ENCODE measurements at regions not wholly inside any gene's neighbourhood (a gene's known extent, or its start where the extent isn't known, plus 50 kb on each side); places are given as distances from the start of the nearest gene placed in this dataset.

- CTCF ChIA-PET = no interaction called here
- no peak overlapping the region for H3K4me3 ChIP-seq (replicated peaks in 1 of 2; ENCODE audit: low read depth in 1 of 2, low read length in 2 of 2)
- peaks cover 6 to 10% of the 10 kb centered on the region in 2 experiments; a peak in 1 of 4 replicates for H3K9me3 ChIP-seq (ENCODE audit: control insufficient read depth in 1 of 2, insufficient read depth in 1 of 2, low read depth in 1 of 2, low read length in 2 of 2)
- H3K4me2 ChIP-seq (ENCODE audit: low read length) = no peak overlapping the region
- BruUV-seq (replicated peaks) = no TSS peak
- no peaks in the 10 kb centered on the region for H3K4me1 ChIP-seq (ENCODE audit: control insufficient read depth in 1 of 2, insufficient read depth in 2 of 2, low read length in 2 of 2)
- no peaks in the 10 kb centered on the region for H3K79me2 ChIP-seq (ENCODE audit: insufficient read depth, low read length)
- RAD21 ChIA-PET (ENCODE audit: low non-redundant PET in 1 of 2, low total read pairs in 2 of 2, uncharacterized antibody in 2 of 2, unreplicated experiment in 2 of 2) = no interaction called here
- no peak for ATAC-seq
- H2AFZ ChIP-seq (ENCODE audit: low read depth, low read length, poor library complexity, severe bottlenecking) = no peak overlapping the region
- no peaks in the 10 kb centered on the region for H3K9me2 ChIP-seq (ENCODE audit: insufficient read depth)
- H3K9ac ChIP-seq (ENCODE audit: low read length) = no peak overlapping the region
- H3K36me3 ChIP-seq (ENCODE audit: control insufficient read depth in 1 of 2, insufficient read depth in 2 of 2, low read length in 2 of 2) = no peaks in the 10 kb centered on the region
- TF ChIP-seq SIN3A (IDR thresholded peaks at IDR 0.05; ENCODE audit: low read depth) (no peak), YY1 (IDR thresholded peaks at IDR 0.05; ENCODE audit: extremely low read depth, insufficient replicate concordance, low read depth, low read length) (no peak), MAX (IDR thresholded peaks at IDR 0.05) (no peak), REST (IDR thresholded peaks at IDR 0.05; ENCODE audit: low read depth) (no peak), TCF7L2 (IDR thresholded peaks at IDR 0.05; ENCODE audit: borderline replicate concordance, extremely low read depth, insufficient read depth, insufficient read length) (no peak), ZNF274 (IDR thresholded peaks at IDR 0.05; ENCODE audit: low read depth, low read length) (no peak)
- no peak overlapping the region for H3K27ac ChIP-seq (ENCODE audit: low read depth, low read length)
- POLR2A ChIA-PET = no interaction called here
- intact Hi-C loops (cut with micrococcal nuclease) = no loop called here
- no peak for DNase-seq (ENCODE audit: low read depth, low spot score)
- H4K20me1 ChIP-seq (ENCODE audit: insufficient read depth) = no peaks in the 10 kb centered on the region
- no peaks in the 10 kb centered on the region for H3K27me3 ChIP-seq (ENCODE audit: insufficient read depth, low read length)
Observed at GRCh38 chr5:152869971-152870370, 464.9 kb upstream of the NMUR2 start.
